Effector CD8-positive, alpha-beta T cell (primary cell): ENCODE measurements at regions not wholly inside any gene's neighbourhood (a gene's known extent, or its start where the extent isn't known, plus 50 kb on each side); places are given as distances from the start of the nearest gene placed in this dataset.

Experiments
- DNase-seq: peaks from one replicate; lab custom pipeline; 2025; lab: John Stamatoyannopoulos, UW

GRCh38 chr9:20043461-20043860 is 254.6 kb upstream of the SLC24A2 start:
- DNase-seq = no peak

- DNase-seq = no peak
These were observed 254.2 kb upstream of the SLC24A2 start for GRCh38 chr9:20043035-20043434.

- DNase-seq = no peak
These were observed 253.4 kb upstream of the SLC24A2 start for GRCh38 chr9:20042128-20042711.

GRCh38 chr9:20041697-20042081 is 252.9 kb upstream of the SLC24A2 start:
- DNase-seq = no peak

GRCh38 chr9:20040991-20041696 is 252.3 kb upstream of the SLC24A2 start:
- no peak for DNase-seq

GRCh38 chr9:20037699-20038098 is 248.9 kb upstream of the SLC24A2 start:
- DNase-seq = no peak

- no peak for DNase-seq
These were observed 244.7 kb upstream of the SLC24A2 start for GRCh38 chr9:20033511-20033910.

- no peak for DNase-seq
These were observed 243.7 kb upstream of the SLC24A2 start for GRCh38 chr9:20032413-20033006.

GRCh38 chr9:20031836-20032235 is 243.0 kb upstream of the SLC24A2 start:
- no peak for DNase-seq

- DNase-seq = no peak
These were observed 241.8 kb upstream of the SLC24A2 start for GRCh38 chr9:20030671-20031070.

- no peak for DNase-seq
These were observed 241.4 kb upstream of the SLC24A2 start for GRCh38 chr9:20030221-20030620.

GRCh38 chr9:20028849-20029231 is 240.0 kb upstream of the SLC24A2 start:
- DNase-seq = no peak

- DNase-seq = no peak
These were observed 239.5 kb upstream of the SLC24A2 start for GRCh38 chr9:20028192-20028848.

GRCh38 chr9:20023961-20024571 is 235.2 kb upstream of the SLC24A2 start:
- no peak for DNase-seq

- no peak for DNase-seq
These were observed 234.5 kb upstream of the SLC24A2 start for GRCh38 chr9:20023210-20023905.

- no peak for DNase-seq
These were observed 233.6 kb upstream of the SLC24A2 start for GRCh38 chr9:20022410-20022809.

- DNase-seq = no peak
These were observed 227.8 kb upstream of the SLC24A2 start for GRCh38 chr9:20016611-20017010.

GRCh38 chr9:20015427-20015931 is 226.6 kb upstream of the SLC24A2 start:
- no peak for DNase-seq

- DNase-seq = no peak
These were observed 225.3 kb upstream of the SLC24A2 start for GRCh38 chr9:20014168-20014567.

GRCh38 chr9:20012232-20012631 is 223.4 kb upstream of the SLC24A2 start:
- no peak for DNase-seq

GRCh38 chr9:20009606-20010005 is 220.8 kb upstream of the SLC24A2 start:
- no peak for DNase-seq

GRCh38 chr9:20002011-20002410 is 213.2 kb upstream of the SLC24A2 start:
- DNase-seq = no peak
